Kidney tubule cell (primary cell): ENCODE measurements at regions not wholly inside any gene's neighbourhood (a gene's known extent, or its start where the extent isn't known, plus 50 kb on each side); places are given as distances from the start of the nearest gene placed in this dataset.

Experiments used
- DNase-seq: peaks from one replicate; pipeline ENCODE4 v3.0.0-alpha.2; 2018; ENCODE audit warnings: low spot score

GRCh38 chr3:170780955-170781354 lies 89.0 kb downstream of the RPL22L1 start:
- no peak for DNase-seq

GRCh38 chr3:170780471-170780870 lies 89.5 kb downstream of the RPL22L1 start:
- no peak for DNase-seq

- no peak for DNase-seq
These were observed 91.5 kb downstream of the RPL22L1 start for GRCh38 chr3:170778240-170779217.

- DNase-seq: no peak
These were observed 92.5 kb downstream of the RPL22L1 start for GRCh38 chr3:170777564-170777926.

GRCh38 chr3:170776887-170777563 lies 93.0 kb downstream of the RPL22L1 start:
- no peak for DNase-seq

- no peak for DNase-seq
These were observed 96.1 kb downstream of the RPL22L1 start for GRCh38 chr3:170773682-170774425.

- no peak for DNase-seq
These were observed 97.8 kb downstream of the RPL22L1 start for GRCh38 chr3:170772175-170772574.

- DNase-seq: peak; percentile 52
These were observed 101.6 kb downstream of the RPL22L1 start for GRCh38 chr3:170768334-170768801.

GRCh38 chr3:170767576-170767941 lies 102.4 kb downstream of the RPL22L1 start:
- DNase-seq: no peak

GRCh38 chr3:170766823-170767575 lies 103.0 kb downstream of the RPL22L1 start:
- no peak for DNase-seq

GRCh38 chr3:170766253-170766652 lies 103.7 kb downstream of the RPL22L1 start:
- no peak for DNase-seq

- DNase-seq: no peak
These were observed 104.4 kb downstream of the RPL22L1 start for GRCh38 chr3:170765419-170766078.

GRCh38 chr3:170764017-170764416 lies 106.0 kb downstream of the RPL22L1 start:
- no peak for DNase-seq

- no peak for DNase-seq
These were observed 107.9 kb downstream of the RPL22L1 start for GRCh38 chr3:170762064-170762463.

GRCh38 chr3:170761103-170761502 lies 108.9 kb downstream of the RPL22L1 start:
- no peak for DNase-seq

- peak; percentile 59 for DNase-seq
These were observed 109.8 kb downstream of the RPL22L1 start for GRCh38 chr3:170760174-170760526.

GRCh38 chr3:170759511-170760173 lies 110.4 kb downstream of the RPL22L1 start:
- no peak for DNase-seq

GRCh38 chr3:170757038-170757437 lies 113.0 kb downstream of the RPL22L1 start:
- DNase-seq: no peak

GRCh38 chr3:170754311-170754693 lies 115.7 kb downstream of the RPL22L1 start:
- DNase-seq: no peak

- no peak for DNase-seq
These were observed 116.3 kb downstream of the RPL22L1 start for GRCh38 chr3:170753421-170754310.
